ENCODE measurements at regions not wholly inside any gene's neighbourhood (a gene's known extent, or its start where the extent isn't known, plus 50 kb on each side); places are given as distances from the start of the nearest gene placed in this dataset.

- H3K27ac ChIP-seq (ENCODE audit: low read depth, low read length) = no peak overlapping the region
- H4K20me1 ChIP-seq (ENCODE audit: insufficient read depth) = no peaks in the 10 kb centered on the region
- DNase-seq (ENCODE audit: low read depth, low spot score) = no peak
- TF ChIP-seq REST (IDR thresholded peaks at IDR 0.05; ENCODE audit: low read depth) (no peak; the same call in 1 of the 2 replicates), ATF3 (IDR thresholded peaks at IDR 0.05) (no peak), EGR1 (IDR thresholded peaks at IDR 0.05; ENCODE audit: low read depth) (no peak), ELF1 (IDR thresholded peaks at IDR 0.05; ENCODE audit: borderline replicate concordance, low read depth) (no peak), ZNF274 (IDR thresholded peaks at IDR 0.05; ENCODE audit: low read depth, low read length) (no peak), POLR2A (IDR thresholded peaks at IDR 0.05; ENCODE audit: borderline replicate concordance, extremely low read depth, insufficient read depth, insufficient read length) (no peak), CBX3 (IDR thresholded peaks at IDR 0.05; ENCODE audit: low read depth) (no peak), RAD21 (IDR thresholded peaks at IDR 0.05; ENCODE audit: low read depth) (no peak), SRF (IDR thresholded peaks at IDR 0.05; ENCODE audit: low read depth) (no peak), YY1 (IDR thresholded peaks at IDR 0.05; ENCODE audit: extremely low read depth, insufficient replicate concordance, low read depth, low read length) (no peak), TCF7L2 (IDR thresholded peaks at IDR 0.05; ENCODE audit: borderline replicate concordance, extremely low read depth, insufficient read depth, insufficient read length) (no peak), CTCF (IDR thresholded peaks at IDR 0.05 in 2 of 3, conservative IDR thresholded peaks at IDR 0.05 in 1 of 3; ENCODE audit: borderline replicate concordance in 1 of 3, insufficient read depth in 1 of 3, low read depth in 2 of 3, low read length in 2 of 3) (no peak), SIN3A (IDR thresholded peaks at IDR 0.05; ENCODE audit: low read depth) (no peak)
- TF ChIP-seq, protein P1, sequence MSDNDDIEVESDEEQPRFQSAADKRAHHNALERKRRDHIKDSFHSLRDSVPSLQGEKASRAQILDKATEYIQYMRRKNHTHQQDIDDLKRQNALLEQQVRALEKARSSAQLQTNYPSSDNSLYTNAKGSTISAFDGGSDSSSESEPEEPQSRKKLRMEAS (IDR thresholded peaks at IDR 0.05) = no peak
- ChIA-PET POLR2A (no interaction called here), CTCF (no interaction called here), RAD21 (ENCODE audit: low non-redundant PET in 1 of 2, low total read pairs in 2 of 2, uncharacterized antibody in 2 of 2, unreplicated experiment in 2 of 2) (no interaction called here)
- H2AFZ ChIP-seq (ENCODE audit: low read depth, low read length, poor library complexity, severe bottlenecking) = no peak overlapping the region
- H3K4me3 ChIP-seq (replicated peaks in 1 of 2; ENCODE audit: low read depth in 1 of 2, low read length in 2 of 2) = no peak overlapping the region
- no peaks in the 10 kb centered on the region for H3K9me3 ChIP-seq (ENCODE audit: control insufficient read depth in 1 of 2, insufficient read depth in 1 of 2, low read depth in 1 of 2, low read length in 2 of 2)
- H3K79me2 ChIP-seq (ENCODE audit: insufficient read depth, low read length) = no peaks in the 10 kb centered on the region
- H3K4me1 ChIP-seq (ENCODE audit: control insufficient read depth in 1 of 2, insufficient read depth in 2 of 2, low read length in 2 of 2) = no peaks in the 10 kb centered on the region
- no peaks in the 10 kb centered on the region for H3K9me2 ChIP-seq (ENCODE audit: insufficient read depth)
- no peak overlapping the region for H3K4me2 ChIP-seq (ENCODE audit: low read length)
- no peak for ATAC-seq
- BruUV-seq (replicated peaks) = no TSS peak
- intact Hi-C loops (cut with micrococcal nuclease) = no loop called here
- H3K9ac ChIP-seq (ENCODE audit: low read length) = no peak overlapping the region
- peaks cover 35% of the 10 kb centered on the region for H3K27me3 ChIP-seq (ENCODE audit: insufficient read depth, low read length)
- no peaks in the 10 kb centered on the region for H3K36me3 ChIP-seq (ENCODE audit: control insufficient read depth in 1 of 2, insufficient read depth in 2 of 2, low read length in 2 of 2)
Observed at GRCh38 chr22:49238181-49239141, 589.2 kb downstream of the BRD1 start.
